ENCODE measurements at regions not wholly inside any gene's neighbourhood (a gene's known extent, or its start where the extent isn't known, plus 50 kb on each side); places are given as distances from the start of the nearest gene placed in this dataset.

DNA sequence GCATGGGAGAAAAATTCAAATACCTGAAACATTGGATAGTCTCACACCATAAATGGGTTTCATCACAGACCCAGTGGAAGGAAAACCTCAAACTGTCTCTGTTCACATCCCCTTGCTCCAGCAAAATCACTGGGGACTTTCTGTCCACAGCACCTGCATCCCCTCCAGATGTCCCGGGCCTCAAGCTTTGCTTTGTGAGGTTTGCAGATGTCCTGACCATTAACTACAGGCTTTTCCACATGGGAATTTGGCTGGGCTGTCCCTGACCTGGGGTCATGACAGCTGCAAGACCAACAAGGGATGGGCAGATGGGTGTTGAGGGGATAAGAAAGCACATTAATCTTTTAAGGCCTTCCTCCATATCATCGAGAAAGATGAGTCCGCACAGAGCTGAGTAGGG, 427.9 kb downstream of the TXNL1 start:
- ChIA-PET CTCF (no interaction called here), POLR2A (no interaction called here)
- DNase-seq (ENCODE audit: low read depth, low spot score) = no peak

DNA sequence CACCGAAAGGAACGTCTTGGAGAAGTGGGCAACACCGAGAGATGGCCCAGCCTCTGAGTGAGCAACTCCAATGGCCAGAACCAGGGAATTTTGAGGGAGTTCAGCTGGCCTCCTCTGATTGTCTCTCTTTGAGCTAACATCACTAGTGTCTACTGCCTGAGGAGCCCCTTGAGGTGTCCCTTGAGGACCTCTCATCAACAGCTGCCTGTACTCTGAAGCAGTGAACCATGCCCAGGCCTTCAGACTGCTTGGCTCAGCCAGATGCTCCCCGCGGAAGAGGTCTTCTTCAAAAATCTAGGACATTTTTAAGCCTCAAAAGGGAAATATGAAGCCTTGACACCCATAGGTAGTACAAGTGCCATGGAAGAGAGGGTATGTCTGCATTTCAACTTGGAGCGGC, 430.4 kb downstream of the TXNL1 start:
- no peak overlapping the region for H3K4me3 ChIP-seq (ENCODE audit: low read depth, low read length)
- CTCF ChIA-PET = no interaction called here
- peaks cover 3% of the 10 kb centered on the region for H3K9me3 ChIP-seq (ENCODE audit: control insufficient read depth, insufficient read depth, low read length)
- no peak overlapping the region for H3K27ac ChIP-seq (ENCODE audit: low read depth, low read length)
- TF ChIP-seq, protein P1, sequence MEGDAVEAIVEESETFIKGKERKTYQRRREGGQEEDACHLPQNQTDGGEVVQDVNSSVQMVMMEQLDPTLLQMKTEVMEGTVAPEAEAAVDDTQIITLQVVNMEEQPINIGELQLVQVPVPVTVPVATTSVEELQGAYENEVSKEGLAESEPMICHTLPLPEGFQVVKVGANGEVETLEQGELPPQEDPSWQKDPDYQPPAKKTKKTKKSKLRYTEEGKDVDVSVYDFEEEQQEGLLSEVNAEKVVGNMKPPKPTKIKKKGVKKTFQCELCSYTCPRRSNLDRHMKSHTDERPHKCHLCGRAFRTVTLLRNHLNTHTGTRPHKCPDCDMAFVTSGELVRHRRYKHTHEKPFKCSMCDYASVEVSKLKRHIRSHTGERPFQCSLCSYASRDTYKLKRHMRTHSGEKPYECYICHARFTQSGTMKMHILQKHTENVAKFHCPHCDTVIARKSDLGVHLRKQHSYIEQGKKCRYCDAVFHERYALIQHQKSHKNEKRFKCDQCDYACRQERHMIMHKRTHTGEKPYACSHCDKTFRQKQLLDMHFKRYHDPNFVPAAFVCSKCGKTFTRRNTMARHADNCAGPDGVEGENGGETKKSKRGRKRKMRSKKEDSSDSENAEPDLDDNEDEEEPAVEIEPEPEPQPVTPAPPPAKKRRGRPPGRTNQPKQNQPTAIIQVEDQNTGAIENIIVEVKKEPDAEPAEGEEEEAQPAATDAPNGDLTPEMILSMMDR (IDR thresholded peaks at IDR 0.05; ENCODE audit: low read depth, low read length) = no peak
- no peak for DNase-seq (ENCODE audit: low read depth, low spot score)
- no peaks in the 10 kb centered on the region for H3K27me3 ChIP-seq (ENCODE audit: control insufficient read depth, insufficient read depth, low read length)
- POLR2A ChIA-PET = no interaction called here

More for the DNA sequence above, 427.9 kb downstream of the TXNL1 start:
- Histone ChIP-seq H3K27ac (ENCODE audit: low read depth, low read length) (no peak overlapping the region), H3K4me3 (ENCODE audit: low read depth, low read length) (no peak overlapping the region), H3K9me3 (ENCODE audit: control insufficient read depth, insufficient read depth, low read length) (no peaks in the 10 kb centered on the region), H3K27me3 (ENCODE audit: control insufficient read depth, insufficient read depth, low read length) (no peaks in the 10 kb centered on the region)
- TF ChIP-seq, protein P1 (IDR thresholded peaks at IDR 0.05; ENCODE audit: low read depth, low read length) = no peak

DNA sequence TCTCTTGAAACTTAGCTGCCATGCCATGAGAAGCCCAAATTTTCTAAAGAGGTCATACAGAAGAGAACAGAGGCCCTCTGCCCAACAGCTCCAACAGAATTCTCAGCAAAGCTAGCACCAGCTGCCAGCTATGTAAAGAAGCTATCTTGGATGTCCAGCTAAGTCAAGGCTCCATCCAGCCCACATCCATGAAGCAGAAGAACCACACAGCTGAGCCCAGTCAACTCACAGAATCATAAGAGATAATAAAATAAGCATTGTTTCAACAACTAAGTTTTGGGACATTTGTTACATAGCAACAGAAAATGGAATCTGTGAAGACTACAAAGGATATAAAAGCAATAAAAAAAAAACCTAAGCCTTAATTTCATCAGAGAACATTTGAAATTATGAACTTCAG, 434.3 kb downstream of the TXNL1 start:
- no peak for DNase-seq (ENCODE audit: low read depth, low spot score)
- CTCF ChIA-PET = no interaction called here
- Histone ChIP-seq H3K27me3 (ENCODE audit: control insufficient read depth, insufficient read depth, low read length) (no peaks in the 10 kb centered on the region), H3K27ac (ENCODE audit: low read depth, low read length) (no peak overlapping the region), H3K9me3 (ENCODE audit: control insufficient read depth, insufficient read depth, low read length) (peaks cover 3% of the 10 kb centered on the region), H3K4me3 (ENCODE audit: low read depth, low read length) (no peak overlapping the region)
- TF ChIP-seq, protein P1 (IDR thresholded peaks at IDR 0.05; ENCODE audit: low read depth, low read length) = no peak
- POLR2A ChIA-PET = no interaction called here

DNA sequence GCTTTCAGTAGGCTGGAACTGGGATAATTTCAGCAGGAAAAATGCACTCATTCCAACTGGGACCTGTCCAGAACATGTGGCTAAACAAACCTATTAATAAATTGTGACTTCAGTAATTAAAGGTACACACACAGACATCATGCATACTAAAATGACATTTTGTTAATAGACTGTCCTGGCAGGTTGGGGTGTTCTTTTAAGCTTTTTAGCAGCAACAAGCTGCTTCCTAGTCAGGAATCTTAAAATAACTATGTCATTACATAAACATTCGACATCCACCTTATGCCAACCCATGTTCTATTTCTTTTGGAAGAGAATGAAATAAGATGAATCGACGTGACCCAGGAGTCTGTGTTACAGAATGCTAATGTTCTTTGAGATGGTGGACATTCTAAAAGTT, 435.7 kb downstream of the TXNL1 start:
- CTCF ChIA-PET = interaction anchor here (0.6 kb wide), 1 partner anchor 927 kb away, joined by 4 read pairs; no protein-coding TSS in a partner anchor
- DNase-seq (ENCODE audit: low read depth, low spot score) = no peak
- TF ChIP-seq, protein P1 (IDR thresholded peaks at IDR 0.05; ENCODE audit: low read depth, low read length) = no peak
- H3K27me3 ChIP-seq (ENCODE audit: control insufficient read depth, insufficient read depth, low read length) = no peaks in the 10 kb centered on the region
- POLR2A ChIA-PET = no interaction called here
- no peak overlapping the region for H3K27ac ChIP-seq (ENCODE audit: low read depth, low read length)
- H3K9me3 ChIP-seq (ENCODE audit: control insufficient read depth, insufficient read depth, low read length) = peaks cover 3% of the 10 kb centered on the region
- H3K4me3 ChIP-seq (ENCODE audit: low read depth, low read length) = no peak overlapping the region

DNA sequence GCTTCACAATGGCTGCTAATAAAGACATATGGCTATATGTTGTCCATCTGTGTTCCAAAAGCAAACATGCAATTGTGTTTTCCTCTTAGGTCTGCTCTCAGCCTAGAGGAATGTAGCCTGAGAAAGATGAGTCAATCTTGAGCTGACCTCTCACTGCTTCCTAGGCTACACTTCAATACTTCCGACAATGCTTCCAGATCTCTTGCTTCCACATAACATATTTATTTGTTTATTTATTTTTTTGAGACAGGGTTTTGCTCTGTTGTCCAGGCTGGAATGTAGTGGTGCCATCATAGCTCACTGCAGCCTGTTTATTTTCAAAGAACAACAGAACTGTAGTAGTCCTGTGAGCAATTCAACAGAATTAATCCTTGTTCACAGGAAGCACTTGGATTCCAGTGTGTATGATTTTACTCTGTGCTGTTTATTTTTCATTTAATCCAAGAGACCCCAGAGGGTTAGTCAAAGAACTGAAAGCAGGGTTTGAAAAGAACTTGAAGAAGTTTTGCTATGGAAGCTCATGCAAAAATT, 437.9 kb downstream of the TXNL1 start:
- ChIA-PET CTCF (interaction anchor here (0.6 kb wide), 2 partner anchors 117 to 917 kb away, joined by 3 read pairs; no protein-coding TSS in a partner anchor), POLR2A (interaction anchor here (1.1 to 1.8 kb wide), 2 partner anchors 32 to 46 kb away, joined by 4 to 7 read pairs; no protein-coding TSS in a partner anchor)
- peaks cover 3% of the 10 kb centered on the region for H3K9me3 ChIP-seq (ENCODE audit: control insufficient read depth, insufficient read depth, low read length)
- H3K27me3 ChIP-seq (ENCODE audit: control insufficient read depth, insufficient read depth, low read length) = no peaks in the 10 kb centered on the region
- peak; percentile 61 for DNase-seq (ENCODE audit: low read depth, low spot score)
- peak overlapping the region; percentile 76 for H3K27ac ChIP-seq (ENCODE audit: low read depth, low read length)
- H3K4me3 ChIP-seq (ENCODE audit: low read depth, low read length) = no peak overlapping the region
- TF ChIP-seq, protein P1 (IDR thresholded peaks at IDR 0.05; ENCODE audit: low read depth, low read length) = no peak

Data from AG04450 (cell line).